ENCODE measurements at regions not wholly inside any gene's neighbourhood (a gene's known extent, or its start where the extent isn't known, plus 50 kb on each side); places are given as distances from the start of the nearest gene placed in this dataset.
"Not testable (repeated sequence)": the region's sequence is repeated elsewhere in the genome, so short reads cannot be mapped to it uniquely, and the experiment has no call there.

DNA sequence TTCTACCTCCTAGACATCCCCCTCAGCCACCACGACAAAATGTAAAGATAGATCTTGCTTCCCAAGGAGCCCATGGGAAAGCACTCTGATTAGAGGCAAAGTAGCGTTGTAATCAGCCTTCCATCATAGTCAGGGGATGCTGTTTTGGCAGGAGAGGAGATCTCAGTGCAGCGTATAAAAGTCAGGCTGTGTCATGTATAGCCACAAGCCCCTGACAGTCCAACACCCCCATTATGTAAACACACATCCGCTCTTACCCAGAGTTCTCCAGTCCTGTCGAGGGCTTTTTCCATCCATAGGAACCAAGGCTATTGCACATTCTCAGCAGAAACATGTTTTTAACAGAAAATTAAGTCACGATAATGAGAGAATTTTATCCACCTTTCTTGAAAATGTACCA is 156.3 kb downstream of the CYSLTR2 start:
- no peak for DNase-seq

DNA sequence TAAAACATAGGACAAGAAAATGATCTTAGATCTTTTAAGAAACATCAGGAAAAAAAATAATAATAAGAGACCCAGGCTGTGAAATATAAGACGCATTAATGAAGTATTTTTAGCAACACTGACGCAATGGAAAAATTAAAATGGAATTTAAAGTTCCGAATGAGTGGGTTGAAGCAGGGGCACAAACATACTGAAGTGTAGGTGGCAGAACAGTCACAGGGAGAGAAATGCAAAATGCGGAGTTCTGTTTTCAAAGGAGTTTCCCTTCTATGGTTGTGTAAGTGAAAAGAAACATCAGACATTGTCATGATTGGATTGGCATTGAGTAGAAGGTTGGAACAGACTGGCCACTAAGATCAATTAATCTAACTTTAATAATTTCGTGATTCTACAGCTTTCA is 159.8 kb downstream of the CYSLTR2 start:
- no peak for DNase-seq

- DNase-seq, result no peak
Measured at GRCh38 chr13:48816700-48817099, 159.0 kb upstream of the FNDC3A start.

DNA sequence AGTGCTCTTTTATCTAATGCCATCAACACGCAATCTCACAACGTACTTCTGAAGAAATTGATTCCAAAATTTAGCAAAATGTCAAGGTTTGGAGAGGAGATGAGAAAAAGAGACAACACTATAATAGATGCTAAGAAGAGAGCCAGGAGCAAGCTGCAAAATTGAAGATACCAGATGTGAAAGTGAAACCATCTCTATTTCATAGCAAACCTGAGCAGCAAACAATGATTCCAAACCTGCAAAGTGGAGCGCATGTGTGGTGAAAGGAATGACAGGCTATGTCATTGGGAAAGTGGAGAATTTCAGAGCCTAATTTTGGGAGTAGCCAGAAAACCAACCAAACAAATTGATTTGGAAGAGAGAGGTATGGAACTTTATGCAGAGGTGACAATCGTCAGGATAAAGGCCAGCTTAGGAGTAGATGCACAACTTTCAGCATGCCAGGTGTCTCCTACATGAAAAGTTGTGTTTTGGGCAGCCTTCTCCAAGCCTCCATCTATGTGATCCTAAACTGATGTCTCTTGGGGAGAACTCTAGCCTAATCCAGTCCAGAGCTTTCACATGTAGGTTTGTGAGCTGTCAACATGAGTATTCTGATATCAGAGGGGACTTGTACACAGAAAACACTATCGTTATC is 158.4 kb upstream of the FNDC3A start:
- DNase-seq, result no peak

DNA sequence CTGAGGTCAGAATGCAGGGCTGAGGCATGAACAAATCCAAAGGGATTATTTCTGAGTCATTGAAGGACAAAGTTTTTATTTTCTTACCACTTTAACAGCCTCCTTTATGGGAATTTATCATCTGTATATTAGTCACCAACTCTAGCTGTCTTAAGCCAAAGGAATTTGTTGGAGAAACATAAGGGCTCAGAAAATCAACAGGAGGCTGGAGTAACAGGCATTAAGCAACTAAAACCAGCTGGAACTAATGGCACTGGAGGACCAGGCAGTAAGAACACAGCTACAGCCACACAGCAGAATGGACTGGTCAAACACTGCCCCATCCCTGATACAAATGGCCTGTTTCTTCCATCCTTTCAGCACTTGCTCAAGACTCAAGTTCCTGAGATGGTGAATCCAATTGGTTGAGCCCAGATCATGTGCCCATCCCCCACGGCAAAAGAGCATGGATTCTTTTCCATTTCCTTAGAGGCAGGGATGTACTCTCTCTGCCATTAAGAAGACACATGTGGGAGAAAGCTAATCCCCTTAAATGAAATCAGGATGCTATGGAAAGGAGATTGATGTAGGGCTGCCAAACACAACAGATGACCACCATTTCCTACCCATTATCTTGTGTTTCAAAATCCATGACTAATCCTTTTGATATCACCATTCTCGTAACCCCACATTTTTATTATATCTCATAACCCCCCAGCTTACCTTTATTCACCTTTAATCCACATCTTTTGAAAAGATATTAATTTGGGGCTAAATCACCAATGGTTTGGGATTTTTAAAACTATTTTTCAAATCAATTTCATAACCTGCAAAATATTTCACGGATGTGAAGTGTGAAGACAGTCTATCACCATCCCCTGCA is 157.0 kb upstream of the FNDC3A start:
- DNase-seq, result no peak

DNA sequence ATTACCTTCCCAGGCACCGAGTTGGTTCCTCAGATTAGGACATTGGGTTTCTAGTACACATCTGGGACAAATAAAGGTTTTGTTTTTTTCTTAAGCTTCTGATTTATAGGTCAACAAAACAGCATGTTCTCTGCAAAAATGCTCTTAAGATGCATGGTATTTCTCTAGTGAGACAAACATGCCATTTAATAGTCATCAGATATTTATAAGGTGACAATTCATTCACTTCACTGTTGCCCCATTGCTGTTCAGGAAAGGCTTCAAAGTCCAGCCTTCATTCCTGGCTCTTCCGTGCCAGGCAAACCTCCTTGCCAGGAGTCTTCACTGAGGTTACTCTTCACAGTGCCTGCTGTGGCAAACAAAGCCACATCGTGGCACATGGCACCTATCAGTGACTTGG is 156.3 kb upstream of the FNDC3A start:
- no peak for DNase-seq

DNA sequence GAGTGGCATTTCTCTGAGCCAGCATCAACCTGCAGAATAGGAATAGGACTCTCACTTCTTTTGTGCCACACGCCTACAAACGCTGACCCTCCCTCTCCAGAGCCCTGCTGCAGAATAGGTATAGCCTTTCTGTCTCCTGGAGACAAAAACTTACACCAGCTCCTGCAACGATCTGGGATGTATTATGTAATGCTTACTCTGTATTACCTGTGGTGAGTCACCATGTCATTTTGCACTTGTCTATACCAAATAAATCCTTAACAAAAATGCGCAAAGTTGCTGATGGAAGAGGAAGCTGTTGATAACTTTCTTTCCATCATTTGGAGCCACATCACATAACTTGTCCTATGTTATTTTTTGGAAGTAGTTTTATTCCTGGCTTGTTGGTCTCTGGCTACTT is 155.8 kb upstream of the FNDC3A start:
- no peak for DNase-seq

DNA sequence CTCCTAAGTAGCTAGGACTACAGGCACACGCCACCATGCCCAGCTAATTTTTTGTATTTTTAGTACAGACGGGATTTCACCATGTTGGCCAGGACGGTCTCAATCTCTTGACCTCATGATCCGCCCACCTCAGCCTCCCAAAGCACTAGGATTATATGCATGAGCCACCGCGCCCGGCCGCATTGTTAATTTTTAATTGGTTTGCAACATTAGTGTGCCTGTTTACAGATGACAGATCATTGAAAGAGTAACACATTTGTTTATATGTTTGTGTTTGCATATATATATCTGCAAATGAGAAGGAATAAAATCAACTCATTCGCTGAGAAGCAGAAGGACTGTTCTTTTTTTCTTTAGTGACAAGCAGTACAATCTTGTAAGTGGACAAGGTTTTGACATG is 152.2 kb upstream of the FNDC3A start:
- not testable (repeated sequence) for DNase-seq

GRCh38 chr13:48826039-48826438 is 149.7 kb upstream of the FNDC3A start:
- DNase-seq, result no peak

- DNase-seq, result not testable (repeated sequence)
Measured at GRCh38 chr13:48826922-48827454, 148.7 kb upstream of the FNDC3A start.

DNA sequence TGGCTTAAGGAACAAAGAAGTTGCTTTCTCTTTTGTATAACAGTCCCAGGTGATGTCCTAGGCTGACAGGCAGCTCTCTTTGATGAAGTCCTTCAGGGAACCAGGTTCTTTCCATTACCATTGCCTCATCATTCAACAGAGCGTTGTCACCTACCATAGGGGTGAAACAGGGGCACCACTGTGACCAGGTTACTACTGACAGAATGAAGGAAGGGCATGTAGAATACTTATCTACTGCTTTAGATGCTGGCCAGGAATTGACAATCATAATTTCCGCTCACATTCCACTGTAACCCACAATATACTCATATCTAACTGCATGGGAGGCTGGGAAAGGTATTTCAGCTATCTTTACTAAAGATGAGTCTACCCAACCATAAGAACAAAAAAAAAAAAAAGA is 148.0 kb upstream of the FNDC3A start:
- no peak for DNase-seq

GRCh38 chr13:48828962-48829411 is 146.7 kb upstream of the FNDC3A start:
- DNase-seq, result no peak

GRCh38 chr13:48829536-48829935 is 146.2 kb upstream of the FNDC3A start:
- peak; percentile 71 for DNase-seq

DNA sequence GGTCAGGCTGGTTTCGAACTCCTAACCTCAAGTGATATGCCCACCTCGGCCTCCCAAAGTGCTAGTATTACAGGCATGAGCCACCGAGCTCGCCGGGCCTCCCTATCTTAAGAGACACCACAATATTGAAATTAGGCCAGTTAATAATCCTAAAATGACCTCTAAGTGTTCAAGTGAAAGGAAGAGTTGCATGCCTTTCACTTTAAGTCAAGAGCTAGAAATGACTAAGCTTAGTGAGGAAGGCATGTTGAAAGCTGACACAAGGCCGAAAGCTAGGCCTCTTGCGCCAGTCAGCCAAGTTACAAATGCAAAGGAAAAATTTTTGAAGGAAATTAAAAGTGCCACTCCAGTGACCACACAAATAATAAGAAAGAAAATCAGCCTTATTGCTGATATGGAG is 144.5 kb upstream of the FNDC3A start:
- no peak for DNase-seq

GRCh38 chr13:48833412-48833811 is 142.3 kb upstream of the FNDC3A start:
- no peak for DNase-seq

GRCh38 chr13:48835326-48835725 is 140.4 kb upstream of the FNDC3A start:
- not testable (repeated sequence) for DNase-seq

DNA sequence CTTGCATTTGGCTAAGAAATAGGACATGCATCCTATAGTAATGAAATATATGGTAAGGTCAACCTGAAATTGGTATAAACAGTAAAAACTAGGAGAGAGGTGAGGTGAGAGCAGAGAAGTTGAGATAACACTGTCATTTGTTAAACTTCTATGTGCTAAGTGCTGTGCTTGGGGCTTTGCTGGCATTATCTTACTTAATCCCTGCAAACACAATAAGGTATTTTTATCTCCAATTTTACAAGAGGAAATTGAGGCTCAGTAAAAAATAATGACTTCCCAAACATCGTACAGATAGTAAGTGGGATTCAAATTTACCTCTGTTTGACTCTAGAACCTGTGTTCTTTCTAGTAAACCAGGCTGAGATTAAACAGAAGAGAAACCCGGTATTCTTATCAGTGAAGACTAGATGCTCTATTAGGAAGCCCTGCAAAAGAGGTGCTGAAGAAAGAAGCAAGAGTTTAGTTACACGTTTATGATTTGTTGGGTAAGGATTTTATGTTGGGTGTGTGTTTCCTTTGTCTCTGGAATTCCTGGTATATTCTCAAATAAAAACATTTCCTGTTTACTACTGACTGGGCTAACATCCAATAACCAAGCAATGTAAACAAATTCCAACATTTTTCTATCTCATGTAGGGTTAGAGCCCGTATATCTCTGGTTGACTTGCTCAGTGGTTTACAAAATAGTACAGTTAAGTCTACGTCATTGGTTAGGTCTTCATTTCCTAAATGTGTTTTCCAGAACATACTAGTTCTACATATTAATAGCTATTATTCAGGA is 137.3 kb upstream of the FNDC3A start:
- DNase-seq, result no peak

DNA sequence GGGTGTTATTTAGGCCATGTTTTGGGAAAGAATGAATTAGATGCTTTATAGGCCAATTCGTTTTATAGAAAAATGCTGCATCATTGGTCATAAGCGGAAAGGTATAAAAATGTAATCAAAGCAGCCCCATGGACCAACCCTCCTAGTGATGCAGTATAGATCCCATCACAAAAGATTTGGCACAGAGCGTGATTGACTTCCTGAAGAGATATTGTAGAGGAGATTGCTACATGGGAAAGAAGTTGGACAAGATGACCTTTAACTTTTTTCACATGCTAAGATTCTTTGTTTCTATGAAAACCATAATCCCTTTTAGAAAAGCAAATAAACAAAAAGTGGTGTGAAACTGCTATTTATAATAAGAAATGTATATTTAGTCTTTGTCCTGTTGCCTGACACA is 136.5 kb upstream of the FNDC3A start:
- DNase-seq, result no peak

- DNase-seq, result no peak
Measured at GRCh38 chr13:48840366-48840765, 135.3 kb upstream of the FNDC3A start.

DNA sequence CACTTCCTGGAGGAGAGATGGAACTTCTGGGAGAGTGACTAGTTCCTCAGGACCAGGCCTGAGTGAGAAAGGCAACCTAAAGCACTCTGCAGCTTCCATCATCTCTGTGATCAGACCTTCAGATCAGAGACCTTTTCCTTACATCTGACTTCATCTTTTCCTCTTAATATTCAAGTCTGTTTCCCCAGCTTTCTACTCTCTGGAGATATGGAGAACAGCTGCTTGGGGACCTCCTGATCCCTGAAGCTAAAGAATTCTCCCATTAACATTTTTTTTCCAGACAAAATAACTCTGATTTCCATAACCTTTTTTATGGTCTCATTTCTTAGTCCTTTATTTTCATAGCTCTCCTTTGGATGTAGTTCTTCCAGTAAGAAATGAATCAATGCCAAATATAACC is 133.4 kb upstream of the FNDC3A start:
- DNase-seq, result no peak

DNA sequence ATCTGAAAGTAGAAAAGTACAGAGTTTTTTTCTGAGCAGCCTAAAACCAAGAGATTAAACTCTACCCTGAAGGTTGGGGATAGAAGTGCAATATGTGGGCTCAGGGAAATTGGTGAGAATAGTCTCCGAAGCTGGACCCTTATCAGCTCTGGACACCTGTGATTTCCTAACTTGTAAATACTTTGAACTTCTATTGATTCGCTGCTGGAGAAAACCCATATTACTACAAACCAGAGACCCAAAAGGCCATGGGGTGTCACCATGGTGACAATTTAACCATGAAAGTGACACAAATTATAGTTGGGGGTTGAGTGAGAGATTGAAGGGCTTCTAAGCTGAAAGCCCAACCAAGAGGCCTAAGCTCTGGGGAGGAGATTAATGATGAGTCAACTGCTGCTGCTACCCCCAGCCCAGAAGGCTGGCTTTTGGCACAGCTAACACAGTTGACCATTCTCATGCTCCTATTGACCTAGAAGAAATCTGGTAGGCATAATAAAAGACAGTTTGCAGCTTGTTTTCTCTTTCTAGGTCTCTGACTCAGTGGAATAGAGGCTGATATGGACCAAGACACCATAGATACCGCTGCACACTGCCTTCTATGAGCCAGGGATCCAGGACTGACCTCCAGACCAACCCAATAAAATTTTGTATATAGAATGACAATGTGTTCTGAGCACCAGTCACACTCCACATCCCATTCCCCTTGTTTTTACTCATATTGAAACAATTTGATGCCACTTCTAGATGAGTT is 131.9 kb upstream of the FNDC3A start:
- DNase-seq, result peak; percentile 35

GRCh38 chr13:48844676-48845075 is 131.0 kb upstream of the FNDC3A start:
- DNase-seq, result no peak

DNA sequence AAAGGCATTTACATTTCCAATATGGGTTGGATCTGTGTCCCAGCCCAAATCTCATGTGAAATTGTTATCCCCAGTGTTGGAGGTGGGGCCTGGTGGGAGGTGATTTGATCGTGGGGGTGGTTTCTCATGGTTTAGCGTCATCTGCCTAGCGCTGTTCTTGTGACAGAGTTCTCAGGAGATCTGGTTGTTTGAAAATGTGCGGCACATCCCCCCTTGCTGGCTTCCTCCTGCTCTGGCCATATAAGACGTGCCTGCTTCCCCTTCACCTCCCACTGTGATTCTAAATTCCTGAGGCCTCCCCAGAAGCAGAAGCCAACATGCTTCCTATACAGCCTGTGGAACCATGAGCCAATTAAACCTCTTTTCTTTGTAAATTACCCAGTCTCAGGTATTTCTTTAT is 126.2 kb upstream of the FNDC3A start:
- no peak for DNase-seq
